ENCODE measurements at regions not wholly inside any gene's neighbourhood (a gene's known extent, or its start where the extent isn't known, plus 50 kb on each side); places are given as distances from the start of the nearest gene placed in this dataset.
"Not testable (repeated sequence)": the region's sequence is repeated elsewhere in the genome, so short reads cannot be mapped to it uniquely, and the experiment has no call there.

DNA sequence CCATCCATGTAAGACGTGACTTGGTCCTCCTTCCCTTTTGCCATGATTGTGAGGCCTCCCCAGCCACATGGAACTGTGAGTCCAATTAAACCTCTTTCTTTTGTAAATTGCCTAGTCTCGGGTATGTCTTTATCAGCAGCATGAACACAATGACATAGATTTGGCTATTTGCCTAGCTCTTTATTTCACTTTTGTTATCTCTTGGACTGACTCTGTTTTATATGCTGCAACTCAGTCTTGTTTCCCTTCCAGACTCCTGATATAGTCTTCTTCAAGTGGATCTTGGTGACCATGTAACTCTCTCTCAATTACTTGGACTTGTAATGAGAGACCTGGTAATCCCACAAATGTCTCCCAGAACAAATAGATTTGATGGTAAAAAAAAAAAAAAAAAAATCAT is 627.6 kb downstream of the CCDC85A start:
- no peak for DNase-seq

- no peak for DNase-seq
Measured at GRCh38 chr2:56812432-56812831, 628.6 kb downstream of the CCDC85A start.

GRCh38 chr2:56813490-56813889 is 629.7 kb downstream of the CCDC85A start:
- no peak for DNase-seq

DNA sequence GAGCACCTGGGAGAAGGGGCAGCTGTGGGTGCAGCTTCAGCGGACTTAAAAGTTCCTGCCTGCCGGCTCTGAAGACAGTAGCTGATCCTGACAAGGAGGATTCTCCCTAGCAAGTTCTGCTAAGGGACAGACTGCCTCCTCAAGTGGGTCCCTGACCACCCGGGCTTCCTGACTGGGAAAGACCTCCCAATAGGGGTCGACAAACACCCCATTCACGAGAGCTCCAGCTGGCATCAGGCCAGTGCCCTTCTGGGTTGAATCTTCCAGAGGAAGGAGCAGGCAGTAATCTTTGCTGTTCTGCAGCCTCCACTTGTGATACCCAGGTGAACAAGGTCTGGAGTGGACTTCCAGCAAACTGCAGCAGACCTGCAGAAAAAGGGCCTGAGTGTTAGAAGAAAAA is 632.9 kb downstream of the CCDC85A start:
- DNase-seq: no peak

DNA sequence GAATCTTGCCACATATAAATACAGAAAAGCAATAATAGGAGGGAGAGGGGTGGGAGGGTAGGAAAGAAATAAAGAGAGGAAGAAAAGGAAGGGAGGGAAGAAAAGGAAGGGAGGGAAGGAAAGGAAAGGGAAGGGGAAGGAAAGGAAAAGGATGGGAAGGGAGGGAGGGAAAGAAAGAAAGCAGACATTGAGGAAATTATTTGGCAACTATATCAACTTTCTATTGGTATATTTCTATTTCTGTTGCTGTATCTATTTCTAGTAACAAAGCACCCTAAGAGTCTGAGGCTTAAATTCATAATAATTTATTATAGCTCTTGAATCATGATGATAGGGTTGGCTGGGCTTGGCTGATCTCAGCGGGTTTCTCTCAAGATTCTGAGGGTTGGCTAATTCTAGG is 648.0 kb downstream of the CCDC85A start:
- no peak for DNase-seq

- DNase-seq: no peak
Measured at GRCh38 chr2:56834686-56835085, 650.9 kb downstream of the CCDC85A start.

DNA sequence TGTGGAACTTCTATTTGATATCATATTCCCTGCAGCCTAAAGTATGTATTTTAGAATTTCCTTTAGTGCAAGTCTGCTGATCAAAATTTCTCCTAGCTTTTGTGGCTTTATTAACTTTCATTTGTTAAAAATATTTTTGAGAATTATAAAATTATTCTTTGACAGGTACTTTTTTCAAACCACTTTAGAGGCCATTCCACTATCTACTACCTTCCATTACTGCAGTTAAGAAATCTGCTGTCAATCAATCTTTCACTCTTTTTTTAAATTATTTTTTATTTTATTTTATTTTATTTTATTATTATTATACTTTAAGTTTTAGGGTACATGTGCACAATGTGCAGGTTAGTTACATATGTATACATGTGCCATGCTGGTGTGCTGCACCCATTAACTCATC is 656.2 kb downstream of the CCDC85A start:
- DNase-seq: not testable (repeated sequence)

GRCh38 chr2:56860991-56861390 is 677.2 kb downstream of the CCDC85A start:
- no peak for DNase-seq

- DNase-seq: no peak
Measured at GRCh38 chr2:56871644-56872043, 687.9 kb downstream of the CCDC85A start.

- DNase-seq: no peak
Measured at GRCh38 chr2:56874717-56875116, 690.9 kb downstream of the CCDC85A start.

GRCh38 chr2:56889738-56890137 is 705.9 kb downstream of the CCDC85A start:
- no peak for DNase-seq

- DNase-seq: no peak
Measured at GRCh38 chr2:56892382-56892781, 708.6 kb downstream of the CCDC85A start.

DNA sequence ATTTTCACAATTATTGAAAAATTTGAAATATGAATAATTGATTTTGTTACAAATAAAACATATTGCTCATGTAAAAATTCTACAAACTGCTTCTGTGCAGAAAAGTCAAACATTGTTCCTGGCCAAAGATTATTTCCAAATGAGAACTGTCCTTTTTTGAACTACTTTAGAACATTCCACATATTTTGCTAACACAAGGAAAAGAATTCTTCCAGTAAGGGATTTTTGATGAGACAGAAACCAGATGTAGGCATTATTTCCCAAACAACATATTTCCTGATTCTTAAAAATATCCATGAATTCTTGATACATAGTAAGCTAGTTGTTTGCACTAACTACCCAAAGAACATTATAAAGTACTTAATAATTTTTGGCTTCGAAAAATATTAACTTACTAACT is 715.2 kb downstream of the CCDC85A start:
- no peak for DNase-seq

DNA sequence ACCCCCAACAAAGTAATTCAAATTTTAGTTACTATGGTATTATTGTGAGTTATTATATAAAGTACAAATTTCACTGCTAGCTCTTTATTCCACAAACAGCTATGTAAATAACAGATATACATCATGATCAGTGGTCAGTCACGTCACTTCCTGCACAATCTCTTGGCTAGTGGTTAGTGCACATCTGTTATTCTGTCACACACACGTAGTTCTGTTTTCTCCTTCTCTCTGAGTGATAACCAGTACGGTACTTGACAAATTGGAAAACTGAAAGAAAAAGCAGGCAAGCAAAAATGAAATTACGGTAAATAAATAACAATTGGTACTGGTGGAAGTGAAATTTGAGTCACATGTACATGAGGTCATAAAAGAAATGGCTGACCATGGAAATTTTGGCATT is 728.7 kb downstream of the CCDC85A start:
- no peak for DNase-seq

DNA sequence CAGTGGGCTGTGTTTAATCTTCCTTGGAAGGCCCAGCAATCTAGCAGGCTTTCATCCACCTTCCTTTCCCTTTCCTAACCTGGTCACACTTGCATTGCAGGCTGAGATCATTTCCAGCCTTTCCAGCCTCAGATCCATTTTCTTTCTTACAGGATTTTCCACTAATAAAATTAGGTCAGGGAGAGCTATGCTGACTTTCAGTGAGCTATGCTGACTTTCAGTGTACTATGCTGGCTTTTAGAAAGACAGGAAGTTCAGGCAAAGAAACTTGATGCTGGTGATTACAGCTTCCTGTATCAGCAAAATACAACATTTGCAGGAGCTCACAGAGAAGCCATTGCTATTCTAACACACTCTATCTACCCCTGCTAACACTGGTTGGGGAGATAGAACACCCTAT is 735.0 kb downstream of the CCDC85A start:
- no peak for DNase-seq

DNA sequence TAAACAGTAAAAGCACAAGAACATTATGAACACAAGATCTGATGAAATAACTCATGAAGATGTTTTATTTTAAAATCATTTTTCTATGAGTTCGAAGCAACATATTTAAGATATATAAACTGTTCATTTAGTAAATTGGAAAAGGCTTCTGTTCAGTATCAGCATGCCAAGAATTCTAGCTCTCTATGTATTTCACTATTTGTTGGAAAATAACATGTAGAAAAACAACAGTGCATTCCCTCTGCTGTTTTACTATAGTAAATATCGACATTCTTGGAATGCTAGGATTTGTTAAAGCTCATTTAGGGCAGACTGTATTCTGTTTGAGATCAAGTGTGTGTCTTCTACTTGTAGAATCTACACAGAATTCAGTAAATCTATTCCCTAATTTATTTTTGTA is 750.2 kb downstream of the CCDC85A start:
- no peak for DNase-seq

DNA sequence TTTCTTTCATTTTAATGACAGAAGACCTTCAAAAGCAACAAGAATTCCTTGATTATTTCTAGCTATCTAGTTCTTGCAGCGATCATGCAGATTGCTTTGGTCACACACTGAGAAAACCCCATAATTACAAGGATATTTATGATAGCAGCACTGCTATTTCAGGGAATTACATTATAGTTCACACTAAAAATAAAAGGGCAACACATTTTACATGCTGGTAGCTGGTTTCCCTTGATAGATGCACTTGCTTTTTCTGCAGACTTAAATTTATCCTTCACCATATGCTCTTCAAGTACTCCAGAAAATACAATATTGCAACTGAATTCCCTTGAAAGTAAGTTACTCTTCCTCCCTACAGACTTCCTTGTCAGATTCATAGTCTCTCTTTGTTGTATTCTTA is 751.1 kb downstream of the CCDC85A start:
- no peak for DNase-seq

GRCh38 chr2:56940054-56940453 is 756.3 kb downstream of the CCDC85A start:
- no peak for DNase-seq

GRCh38 chr2:56952871-56953270 is 769.1 kb downstream of the CCDC85A start:
- no peak for DNase-seq

- DNase-seq: no peak
Measured at GRCh38 chr2:56960581-56960980, 776.8 kb downstream of the CCDC85A start.

DNA sequence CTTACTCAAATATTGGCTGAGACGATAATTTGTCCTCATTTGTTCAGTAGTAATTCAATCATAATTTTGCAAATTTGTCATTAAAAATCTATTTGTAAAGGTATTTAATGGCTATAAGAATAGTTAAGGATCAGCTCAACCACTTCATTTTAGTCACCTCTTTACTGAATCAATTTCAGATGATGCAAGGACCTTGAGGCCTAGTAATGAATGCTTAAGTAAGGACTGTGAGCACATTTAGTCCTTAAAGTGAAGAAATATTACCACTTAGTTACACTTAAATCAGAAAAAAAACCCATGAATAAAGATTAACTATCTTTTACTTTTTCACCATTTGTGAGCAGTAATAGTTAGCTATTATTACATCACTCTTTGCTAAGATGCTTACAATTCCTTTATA is 778.9 kb downstream of the CCDC85A start:
- DNase-seq: no peak

DNA sequence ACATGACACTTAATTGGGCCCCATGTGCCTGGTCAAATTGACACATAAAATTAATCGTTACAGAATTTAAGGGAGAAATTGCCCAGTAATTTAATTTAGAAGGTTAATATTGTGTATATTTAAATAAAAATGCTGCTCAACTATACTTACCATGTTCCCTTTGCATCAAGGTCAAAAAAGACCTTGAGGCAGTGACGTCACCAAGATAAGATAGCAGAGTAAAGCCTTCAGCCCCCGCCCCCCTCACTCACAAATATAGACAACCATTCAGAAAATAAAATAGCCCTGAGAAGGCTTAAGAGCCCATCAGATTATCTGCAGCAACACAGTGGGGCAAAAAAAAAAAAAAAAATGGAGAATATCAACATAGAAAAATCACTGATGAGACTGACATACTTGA is 785.7 kb downstream of the CCDC85A start:
- no peak for DNase-seq

GRCh38 chr2:56971383-56971974 is 787.7 kb downstream of the CCDC85A start:
- DNase-seq: no peak

- no peak for DNase-seq
Measured at GRCh38 chr2:56981554-56981953, 797.8 kb downstream of the CCDC85A start.

- DNase-seq: no peak
Measured at GRCh38 chr2:56985609-56986008, 801.8 kb downstream of the CCDC85A start.

DNA sequence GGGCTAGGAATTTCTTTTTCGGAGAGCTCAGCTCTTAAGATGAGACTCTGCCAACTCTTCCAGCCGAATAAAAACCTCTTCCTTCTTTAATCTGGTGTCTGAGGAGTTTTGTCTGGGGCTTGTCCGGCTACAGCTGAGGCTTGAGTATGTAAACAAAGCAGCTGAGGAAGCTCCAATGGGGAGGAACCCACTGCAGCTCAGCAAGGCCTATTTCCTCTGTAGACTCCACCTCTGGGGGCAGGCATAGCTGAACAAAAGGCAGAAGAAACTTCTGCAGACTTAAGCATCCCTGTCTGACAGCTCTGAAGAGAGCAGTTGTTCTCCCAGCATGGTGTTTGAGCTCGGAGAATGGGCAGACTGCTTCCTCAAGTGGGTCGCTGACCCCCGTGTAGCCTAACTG is 838.7 kb downstream of the CCDC85A start:
- no peak for DNase-seq
